Esophagus muscularis mucosa (tissue), 4 donors: ENCODE measurements at regions not wholly inside any gene's neighbourhood (a gene's known extent, or its start where the extent isn't known, plus 50 kb on each side); places are given as distances from the start of the nearest gene placed in this dataset.
"Not testable (repeated sequence)": the region's sequence is repeated elsewhere in the genome, so short reads cannot be mapped to it uniquely, and the experiment has no call there.

ENCODE experiments used
- DNase-seq: peaks from one replicate; pipeline ENCODE4 v3.0.0-alpha.2; 2017; ENCODE audit errors: extremely low spot score
- H3K27ac ChIP-seq, 4 donors: fragments of 200-600 bp; sonication (generic); replicated peaks in 1 of 4; 1 replicate in 3 of 4; 2 replicates in 1 of 4; pipeline ENCODE4 v1.5.1; 2016 to 2019; ENCODE audit warnings: mild to moderate bottlenecking in 1 of 4
- H3K27me3 ChIP-seq, 4 donors: fragments of 200-600 bp; sonication (generic); one replicate each; pipeline versions ENCODE4 v1.5.1 to v1.6.0; 2016 to 2019
- H3K36me3 ChIP-seq, 4 donors: fragments of 200-600 bp; sonication (generic); one replicate each; pipeline ENCODE4 v1.5.1; 2016 to 2019
- H3K4me1 ChIP-seq, 4 donors: fragments of 200-600 bp; sonication (generic); one replicate each; pipeline ENCODE4 v1.5.1; 2016 to 2019
- H3K4me3 ChIP-seq, 4 donors: fragments of 200-600 bp; sonication (generic); 1 replicate in 2 of 4; 2 replicates in 2 of 4; pipeline ENCODE4 v1.5.1; 2016 to 2019; ENCODE audit warnings: mild to moderate bottlenecking in 4 of 4, moderate library complexity in 1 of 4
- H3K9me3 ChIP-seq, 4 donors: fragments of 200-600 bp; sonication (generic); 1 replicate in 3 of 4; 2 replicates in 1 of 4; pipeline ENCODE4 v1.5.1; 2016 to 2019
- CTCF ChIP-seq, 3 experiments: fragments of 200-600 bp in 2 of 3; fragments of 450-650 bp in 1 of 3; sonication (generic) in 2 of 3; IDR thresholded peaks; one replicate each; pipeline ENCODE4 v1.5.1; 2017 to 2019; ENCODE audit warnings: antibody characterized with exemption in 3 of 3, mild to moderate bottlenecking in 2 of 3, moderate library complexity in 1 of 3
- EP300 ChIP-seq: sonication (generic); formaldehyde crosslinking; IDR thresholded peaks from one replicate; pipeline ENCODE4 v1.6.1; 2017; ENCODE audit warnings: antibody characterized with exemption
- POLR2A ChIP-seq: fragments of 450-650 bp; IDR thresholded peaks from one replicate; pipeline ENCODE4 v1.6.1; 2017; ENCODE audit warnings: antibody characterized with exemption, moderate library complexity, mild to moderate bottlenecking, low read depth
- POLR2AphosphoS5 ChIP-seq, 2 donors: sonication (generic); formaldehyde crosslinking; IDR thresholded peaks; one replicate each; pipeline ENCODE4 v1.6.1; 2017; ENCODE audit warnings: antibody characterized with exemption in 2 of 2
- WGBS: methylation state at CpG from one replicate; pipeline ENCODE4 v1.1.5; 2018; 5-methylcytosine and 5-hydroxymethylcytosine counted together
- intact Hi-C: fragments of 100-400 bp; cut with DNase I; formaldehyde crosslinking; loops from one replicate; pipeline ENCODE4 v1.15.1; 2023

GRCh38 chr6:76752841-76753240 lies 680.4 kb upstream of the IMPG1 start:
- no peaks in the 10 kb centered on the region for H3K4me1 ChIP-seq
- TF ChIP-seq CTCF (IDR thresholded peaks at IDR 0.05) (no peak), EP300 (no peak)
- no peak overlapping the region for H3K4me3 ChIP-seq
- no peaks in the 10 kb centered on the region for H3K9me3 ChIP-seq
- H3K27me3 ChIP-seq = no peaks in the 10 kb centered on the region
- H3K27ac ChIP-seq = no peak overlapping the region
- no peak for DNase-seq
- intact Hi-C loops = no loop called here
- 94% methylated on average over 2 of the region's 2 CpGs for WGBS
- H3K36me3 ChIP-seq = no peaks in the 10 kb centered on the region

- H3K36me3 ChIP-seq, H3K4me1 ChIP-seq, intact Hi-C loops, DNase-seq, H3K27ac ChIP-seq, H3K4me3 ChIP-seq, H3K9me3 ChIP-seq, H3K27me3 ChIP-seq: not testable (repeated sequence)
- WGBS = 97% methylated on average over 3 of the region's 3 CpGs
Measured at GRCh38 chr6:76745388-76745787, 672.9 kb upstream of the IMPG1 start.

GRCh38 chr6:76744151-76744720 lies 671.8 kb upstream of the IMPG1 start:
- not testable (repeated sequence) for H3K36me3 ChIP-seq

GRCh38 chr6:76742919-76743318 lies 670.5 kb upstream of the IMPG1 start:
- Histone ChIP-seq H3K27me3 (no peaks in the 10 kb centered on the region), H3K4me3 (no peak overlapping the region), H3K27ac (no peak overlapping the region), H3K9me3 (no peaks in the 10 kb centered on the region), H3K36me3 (no peaks in the 10 kb centered on the region), H3K4me1 (no peaks in the 10 kb centered on the region)
- TF ChIP-seq CTCF (IDR thresholded peaks at IDR 0.05) (no peak), POLR2A (no peak)
- no peak for DNase-seq
- intact Hi-C loops = no loop called here
- 80% methylated on average over 2 of the region's 2 CpGs for WGBS

More at GRCh38 chr6:76744151-76744720, 671.8 kb upstream of the IMPG1 start:
- H3K4me3 ChIP-seq, DNase-seq, H3K27me3 ChIP-seq, intact Hi-C loops, H3K9me3 ChIP-seq, H3K4me1 ChIP-seq, H3K27ac ChIP-seq: not testable (repeated sequence)
- 96% methylated on average over 5 of the region's 38 CpGs for WGBS

- H3K27ac ChIP-seq = no peak overlapping the region
- no peaks in the 10 kb centered on the region for H3K27me3 ChIP-seq
- H3K36me3 ChIP-seq = no peaks in the 10 kb centered on the region
- TF ChIP-seq CTCF (IDR thresholded peaks at IDR 0.05) = no peak
- TF ChIP-seq EP300 = no peak
- TF ChIP-seq POLR2A = no peak
- TF ChIP-seq POLR2AphosphoS5 (IDR thresholded peaks at IDR 0.05) = no peak
- intact Hi-C loops = no loop called here
- DNase-seq = no peak
- H3K9me3 ChIP-seq = no peaks in the 10 kb centered on the region
- WGBS = 72% methylated on average over 1 of the region's 1 CpG
- H3K4me3 ChIP-seq = no peak overlapping the region
- H3K4me1 ChIP-seq = no peaks in the 10 kb centered on the region
Measured at GRCh38 chr6:76719449-76719848, 647.0 kb upstream of the IMPG1 start.

- intact Hi-C loops = no loop called here
- 89% methylated on average over 5 of the region's 5 CpGs for WGBS
- DNase-seq = no peak
- Histone ChIP-seq H3K36me3 (no peaks in the 10 kb centered on the region), H3K9me3 (no peaks in the 10 kb centered on the region), H3K27ac (no peak overlapping the region), H3K27me3 (no peaks in the 10 kb centered on the region), H3K4me3 (no peak overlapping the region), H3K4me1 (no peaks in the 10 kb centered on the region)
- TF ChIP-seq POLR2AphosphoS5 (IDR thresholded peaks at IDR 0.05) = no peak
Measured at GRCh38 chr6:76708641-76709331, 636.3 kb upstream of the IMPG1 start.
